Right forelimb (tissue), 1 donor: ENCODE measurements at regions not wholly inside any gene's neighbourhood (a gene's known extent, or its start where the extent isn't known, plus 50 kb on each side); places are given as distances from the start of the nearest gene placed in this dataset.
"Not testable (repeated sequence)": the region's sequence is repeated elsewhere in the genome, so short reads cannot be mapped to it uniquely, and the experiment has no call there.

Source experiments
- DNase-seq: peaks from one replicate; pipeline ENCODE4 v3.0.0-alpha.2; 2018

DNA sequence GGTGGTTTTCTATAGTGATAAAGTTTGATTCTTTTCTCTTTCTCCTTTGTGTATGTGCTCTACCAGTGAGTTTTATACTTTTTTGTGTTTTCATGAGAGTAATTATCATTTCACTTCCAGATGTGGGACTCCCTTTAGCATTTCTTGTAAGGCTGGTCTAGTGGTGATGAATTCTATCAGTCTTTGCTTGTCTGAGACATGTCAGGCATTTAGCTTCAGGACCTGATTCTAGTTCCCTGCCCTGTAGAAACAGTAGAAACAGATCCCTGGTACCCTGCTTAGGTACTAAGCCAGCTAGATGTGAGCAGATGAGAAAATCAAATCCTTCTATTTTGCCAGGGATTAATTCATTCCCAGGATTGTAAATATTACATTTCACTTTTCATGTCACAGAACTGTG lies 203.7 kb downstream of the ALG10 start:
- DNase-seq, result not testable (repeated sequence)

GRCh38 chr12:34228046-34228445 lies 205.8 kb downstream of the ALG10 start:
- DNase-seq, result not testable (repeated sequence)

GRCh38 chr12:34229033-34229432 lies 206.7 kb downstream of the ALG10 start:
- DNase-seq, result not testable (repeated sequence)

DNA sequence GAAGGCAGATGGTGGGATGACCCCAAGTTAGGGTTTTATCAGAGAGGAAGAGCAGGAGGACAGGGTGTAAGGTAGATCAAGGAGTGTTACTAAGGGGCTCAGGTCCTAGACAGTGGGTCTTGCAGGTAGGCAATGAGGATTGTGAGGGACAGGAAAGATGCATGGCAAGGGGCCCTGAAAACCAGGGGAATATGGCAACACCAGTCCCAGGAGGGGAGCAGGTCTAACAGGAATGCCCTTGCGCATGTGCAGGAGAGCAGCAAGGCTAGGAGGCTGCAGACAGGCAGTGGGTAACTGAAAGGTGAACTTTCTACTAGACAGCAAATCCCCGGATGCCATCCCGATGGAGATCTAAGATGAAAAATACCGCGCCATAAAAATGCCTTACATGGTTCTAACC lies 211.3 kb downstream of the ALG10 start:
- DNase-seq, result no peak

GRCh38 chr12:34236073-34236472 lies 213.8 kb downstream of the ALG10 start:
- no peak for DNase-seq

GRCh38 chr12:34244608-34245007 lies 222.3 kb downstream of the ALG10 start:
- no peak for DNase-seq

DNA sequence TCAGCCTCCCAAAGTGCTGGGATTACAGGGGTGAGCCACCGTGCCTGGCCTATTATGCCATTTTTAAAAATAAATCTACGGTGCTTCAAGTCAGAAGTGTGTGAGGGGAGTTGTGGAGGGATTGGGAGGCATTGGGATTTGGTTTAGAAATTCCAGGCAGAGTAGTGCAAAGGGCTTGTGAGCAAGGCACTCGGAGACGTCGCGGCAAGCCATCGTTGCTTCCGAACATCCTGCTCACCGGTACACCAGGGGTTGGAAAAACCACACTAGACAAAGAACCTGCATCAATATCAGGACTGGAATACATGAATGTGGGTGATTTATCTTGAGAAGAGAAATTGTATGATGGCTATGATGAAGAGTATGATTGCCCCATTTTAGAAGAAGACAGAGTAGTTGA lies 227.0 kb downstream of the ALG10 start:
- no peak for DNase-seq

DNA sequence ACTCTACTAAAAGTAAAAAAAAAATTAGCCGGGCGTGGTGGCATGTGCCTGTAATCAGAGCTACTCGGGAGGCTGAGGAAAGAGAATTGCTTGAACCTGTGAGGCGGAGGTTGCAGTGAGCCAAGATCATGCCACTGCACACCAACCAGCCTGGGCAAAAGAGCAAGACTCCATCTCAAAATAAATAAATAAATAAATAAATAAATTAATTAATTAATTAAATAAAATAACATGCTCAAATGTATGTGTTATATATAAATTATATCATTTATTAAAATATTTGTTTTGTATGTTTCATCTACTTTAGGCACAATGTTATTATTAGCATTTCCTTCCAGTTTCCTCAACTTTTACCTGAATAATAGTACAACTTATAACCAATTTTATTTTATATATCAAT lies 229.6 kb downstream of the ALG10 start:
- not testable (repeated sequence) for DNase-seq

GRCh38 chr12:34253674-34254073 lies 231.4 kb downstream of the ALG10 start:
- no peak for DNase-seq

DNA sequence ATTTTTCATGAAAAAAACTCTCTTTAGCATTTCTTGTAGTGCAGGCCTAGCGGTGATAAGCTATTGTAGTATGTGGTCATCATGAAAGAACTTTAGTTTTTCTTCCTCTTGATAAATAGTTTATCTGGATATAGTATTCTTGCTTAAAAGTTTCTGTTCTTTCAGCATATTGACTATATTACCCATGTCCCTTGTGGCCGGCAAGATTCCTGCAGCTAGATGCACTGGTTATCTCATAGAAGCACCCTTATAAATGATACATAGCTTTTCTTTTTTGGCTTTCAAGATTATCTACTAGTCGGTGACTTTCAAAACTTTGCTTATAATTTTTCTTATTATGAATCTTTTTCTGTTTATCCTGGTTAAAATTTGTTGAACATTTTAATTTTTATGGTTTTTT lies 234.8 kb downstream of the ALG10 start:
- DNase-seq, result no peak

DNA sequence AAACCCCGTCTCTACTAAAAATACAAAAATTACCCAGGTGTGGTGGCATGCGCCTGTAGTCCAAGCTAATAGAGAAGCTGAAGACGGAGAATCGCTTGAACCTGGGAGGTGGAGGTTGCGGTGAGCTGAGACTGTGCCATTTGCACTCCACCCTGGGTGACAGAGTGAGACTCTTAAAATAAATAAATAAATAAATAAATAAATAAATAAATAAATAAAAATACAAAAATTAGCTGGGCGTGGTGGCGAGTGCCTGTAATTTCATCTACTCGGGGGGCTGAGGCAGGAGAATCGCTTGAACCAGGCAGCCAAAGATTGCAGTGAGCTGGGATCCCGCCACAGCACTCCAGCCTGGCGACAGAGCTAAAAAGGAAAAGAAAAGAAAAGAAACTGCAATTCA lies 239.8 kb downstream of the ALG10 start:
- DNase-seq, result not testable (repeated sequence)

GRCh38 chr12:34264110-34264509 lies 241.8 kb downstream of the ALG10 start:
- DNase-seq, result no peak

DNA sequence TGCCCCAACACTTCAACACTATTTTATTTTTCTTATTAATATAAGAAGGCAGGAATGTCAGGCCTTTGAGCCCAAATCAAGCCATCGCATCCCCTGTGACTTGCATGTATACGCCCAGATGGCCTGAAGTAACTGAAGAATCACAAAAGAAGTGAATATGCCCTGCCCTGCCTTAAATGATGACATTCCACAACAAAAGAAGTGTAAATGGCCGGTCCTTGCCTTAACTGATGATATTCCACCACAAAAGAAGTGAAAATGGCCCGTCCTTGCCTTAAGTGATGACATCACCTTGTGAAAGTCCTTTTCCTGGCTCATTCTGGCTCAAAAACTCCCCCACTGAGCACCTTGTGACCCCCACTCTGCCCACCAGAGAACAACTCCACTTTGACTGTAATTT lies 251.4 kb downstream of the ALG10 start:
- DNase-seq, result not testable (repeated sequence)

DNA sequence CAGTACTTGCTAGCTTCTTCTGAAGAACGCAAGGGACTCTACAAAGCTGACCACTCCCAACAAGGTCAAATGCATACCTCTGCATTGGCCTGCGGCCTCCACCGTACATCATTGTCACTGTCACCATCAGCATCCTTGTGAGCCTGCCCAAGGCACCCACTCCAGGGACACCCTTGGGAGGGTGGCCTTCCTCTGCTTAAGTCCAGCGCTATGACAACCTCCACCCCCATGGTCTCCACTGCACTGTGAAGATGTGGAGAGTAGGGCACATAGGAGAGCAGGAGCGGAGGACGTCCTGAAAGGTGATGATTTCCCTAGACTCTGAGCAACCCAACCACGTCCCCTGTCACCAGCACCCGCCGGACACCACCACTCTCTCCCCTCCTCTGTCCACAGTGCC lies 252.8 kb downstream of the ALG10 start:
- DNase-seq, result no peak

DNA sequence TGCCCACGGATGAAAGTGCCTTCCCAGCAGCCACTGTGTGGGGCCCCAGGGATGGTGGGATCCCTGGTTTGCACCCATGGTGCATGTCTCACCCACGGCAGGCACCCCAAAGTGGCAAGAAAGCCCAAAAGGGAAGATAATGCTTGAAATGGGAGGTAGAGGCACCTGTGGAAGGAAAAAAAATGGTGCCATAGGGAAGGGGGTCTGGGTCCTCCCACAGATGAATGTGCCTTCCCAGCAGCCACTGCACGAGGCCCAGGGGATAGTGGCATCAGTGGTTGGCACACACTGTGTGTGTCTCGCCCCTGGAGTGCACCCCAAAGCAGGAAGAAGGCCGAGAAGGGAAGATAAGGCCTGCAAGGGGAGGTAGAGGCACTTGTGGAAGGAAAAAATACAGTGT lies 264.2 kb downstream of the ALG10 start:
- no peak for DNase-seq

DNA sequence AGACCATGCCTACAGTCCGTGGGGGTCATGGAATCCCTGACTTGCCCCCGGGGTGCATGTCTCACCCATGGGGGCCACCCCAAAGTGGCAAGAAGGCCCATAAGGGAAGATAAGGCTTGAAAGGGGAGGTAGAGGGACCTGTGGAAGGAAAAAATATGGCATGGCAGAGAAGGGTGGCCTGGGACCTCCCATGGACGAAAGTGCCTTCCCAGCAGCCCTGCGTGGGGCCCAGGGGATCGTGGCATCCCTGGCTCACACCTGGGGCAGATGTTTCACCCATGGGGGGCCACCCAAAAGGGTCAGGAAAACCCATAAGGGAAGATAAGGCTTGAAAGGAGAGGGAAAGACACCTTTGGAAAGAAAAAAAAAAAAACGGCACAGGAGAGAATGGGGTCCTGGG lies 264.6 kb downstream of the ALG10 start:
- no peak for DNase-seq

GRCh38 chr12:34287437-34287836 lies 265.1 kb downstream of the ALG10 start:
- no peak for DNase-seq

- DNase-seq, result no peak
These were observed 266.0 kb downstream of the ALG10 start for GRCh38 chr12:34287986-34288962.

- no peak for DNase-seq
These were observed 266.7 kb downstream of the ALG10 start for GRCh38 chr12:34288963-34289345.

DNA sequence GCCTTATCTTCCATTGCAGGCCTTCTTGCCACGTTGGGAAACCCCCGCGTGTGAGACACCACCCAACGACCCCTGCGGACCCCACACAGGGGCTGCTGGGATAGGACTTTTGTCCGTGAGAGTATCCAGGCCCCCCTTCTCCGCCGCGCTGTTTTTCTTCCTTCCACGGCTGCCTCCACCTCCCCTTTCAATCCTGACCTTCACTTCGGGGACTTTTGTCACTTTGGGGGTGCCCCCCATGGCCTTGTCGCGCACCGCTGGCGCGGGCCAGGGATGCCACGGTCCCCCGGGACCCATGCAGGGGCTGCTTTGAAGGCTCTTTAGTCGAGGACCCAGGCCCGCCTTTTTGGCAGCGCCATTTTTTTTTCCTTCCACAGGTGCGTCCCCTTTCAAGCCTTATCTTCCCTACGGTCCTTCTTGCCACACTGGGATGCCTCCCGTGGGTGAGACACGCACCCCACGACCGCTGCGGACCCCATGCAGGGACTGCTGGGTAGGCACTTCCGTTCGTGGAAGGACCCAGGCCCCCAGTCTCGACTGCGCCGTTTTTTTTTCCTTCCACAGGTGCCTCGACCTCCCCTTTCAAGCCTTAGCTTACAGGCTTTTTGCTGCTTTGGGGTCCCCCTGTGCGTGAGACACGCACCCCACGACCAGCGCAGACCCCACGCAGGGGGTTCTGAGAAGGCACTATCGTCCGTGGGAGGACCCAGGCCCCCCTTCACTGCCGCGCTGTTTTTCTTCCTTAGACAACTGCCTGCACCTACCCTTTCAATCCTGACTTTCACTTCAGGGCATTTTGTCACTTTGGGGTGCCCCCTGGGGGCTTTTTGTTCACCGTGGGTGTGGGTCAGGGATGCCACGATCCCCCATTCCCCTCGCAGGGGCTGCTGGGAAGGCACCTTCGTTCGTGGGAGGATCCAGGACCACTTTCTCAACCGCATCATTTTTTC lies 267.4 kb downstream of the ALG10 start:
- DNase-seq, result no peak

- DNase-seq, result no peak
These were observed 268.2 kb downstream of the ALG10 start for GRCh38 chr12:34290381-34290995.

GRCh38 chr12:34291001-34291400 lies 268.7 kb downstream of the ALG10 start:
- DNase-seq, result no peak

GRCh38 chr12:34291426-34291901 lies 269.2 kb downstream of the ALG10 start:
- no peak for DNase-seq
